Mucosa of descending colon (tissue), 3 donors: ENCODE measurements at regions not wholly inside any gene's neighbourhood (a gene's known extent, or its start where the extent isn't known, plus 50 kb on each side); places are given as distances from the start of the nearest gene placed in this dataset.

Experiments used
- ATAC-seq: fragments of 200-7000 bp; cut with Tn5 transposase; one replicate; pipeline ENCODE4 v1.9.1; 2020; ENCODE audit warnings: mild to moderate bottlenecking, moderate library complexity
- DNase-seq, 3 donors: peaks; one replicate each; pipeline ENCODE4 v3.0.0-alpha.2; 2020
- H3K36me3 ChIP-seq: fragments of 200-600 bp; one replicate; pipeline ENCODE4 v1.8.0; 2021; ENCODE audit warnings: low read depth, mild to moderate bottlenecking
- H3K4me1 ChIP-seq: fragments of 200-600 bp; one replicate; pipeline ENCODE4 v1.8.0; 2021; ENCODE audit warnings: low read depth, mild to moderate bottlenecking
- H3K4me3 ChIP-seq: fragments of 200-600 bp; one replicate; pipeline ENCODE4 v1.8.0; 2021; ENCODE audit warnings: mild to moderate bottlenecking
- H3K9me3 ChIP-seq: fragments of 200-600 bp; one replicate; pipeline ENCODE4 v1.8.0; 2021; ENCODE audit warnings: mild to moderate bottlenecking
- CTCF ChIP-seq: fragments of 200-600 bp; IDR thresholded peaks from one replicate; pipeline ENCODE4 v1.8.0; 2022; ENCODE audit warnings: antibody characterized with exemption, mild to moderate bottlenecking
- intact Hi-C, 2 donors: fragments of 100-400 bp; cut with DNase I in 1 of 2; cut with micrococcal nuclease in 1 of 2; formaldehyde crosslinking; loops; one replicate each; pipeline versions ENCODE4 v1.11.0 to v1.11.1; 2022; cut with DNase I, micrococcal nuclease
- donor health status: DM: no; HTN: no; CAD: no; lungs with moderate emphysema.
- donor health status: DM: no; HTN: no; CAD: no.
- donor health status: DM: no; HTN: yes; CAD: no.

DNA sequence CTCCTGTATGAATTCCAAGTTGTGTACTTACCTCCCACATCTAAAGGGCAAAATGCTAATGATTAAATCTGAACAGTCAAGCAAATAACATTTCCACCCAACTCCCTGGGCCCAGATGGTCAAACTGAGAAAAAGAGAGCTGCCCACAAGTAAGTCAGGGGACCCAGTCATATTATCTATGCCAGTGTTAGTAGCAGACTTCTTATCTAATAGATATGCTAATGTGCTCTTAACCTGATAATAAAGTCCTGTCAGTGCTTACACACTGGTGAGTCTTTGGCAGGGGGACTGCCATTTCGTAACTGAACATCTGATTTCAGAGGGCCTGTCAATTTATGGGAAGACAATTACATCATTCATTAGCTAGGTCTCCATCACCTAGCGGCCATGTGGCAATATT, 292.3 kb upstream of the WWC1 start:
- ATAC-seq (no peak), DNase-seq (no peak)
- Histone ChIP-seq H3K4me1 (no peaks in the 10 kb centered on the region), H3K4me3 (no peak overlapping the region), H3K36me3 (no peaks in the 10 kb centered on the region), H3K9me3 (no peaks in the 10 kb centered on the region)
- intact Hi-C loops: no loop called here
- TF ChIP-seq CTCF: no peak

GRCh38 chr5:168001318-168001717, 290.1 kb upstream of the WWC1 start:
- no peaks in the 10 kb centered on the region for H3K36me3 ChIP-seq
- no peak overlapping the region for H3K4me3 ChIP-seq
- intact Hi-C loops: no loop called here
- H3K9me3 ChIP-seq: no peaks in the 10 kb centered on the region
- no peak for TF ChIP-seq CTCF
- no peaks in the 10 kb centered on the region for H3K4me1 ChIP-seq
- ATAC-seq: no peak
- DNase-seq: no peak

- Histone ChIP-seq H3K36me3 (no peaks in the 10 kb centered on the region), H3K9me3 (no peaks in the 10 kb centered on the region), H3K4me3 (no peak overlapping the region), H3K4me1 (no peaks in the 10 kb centered on the region)
- ATAC-seq (no peak), DNase-seq (no peak)
- intact Hi-C loops: no loop called here
- no peak for TF ChIP-seq CTCF
Observed at GRCh38 chr5:168002116-168002515, 289.3 kb upstream of the WWC1 start.

DNA sequence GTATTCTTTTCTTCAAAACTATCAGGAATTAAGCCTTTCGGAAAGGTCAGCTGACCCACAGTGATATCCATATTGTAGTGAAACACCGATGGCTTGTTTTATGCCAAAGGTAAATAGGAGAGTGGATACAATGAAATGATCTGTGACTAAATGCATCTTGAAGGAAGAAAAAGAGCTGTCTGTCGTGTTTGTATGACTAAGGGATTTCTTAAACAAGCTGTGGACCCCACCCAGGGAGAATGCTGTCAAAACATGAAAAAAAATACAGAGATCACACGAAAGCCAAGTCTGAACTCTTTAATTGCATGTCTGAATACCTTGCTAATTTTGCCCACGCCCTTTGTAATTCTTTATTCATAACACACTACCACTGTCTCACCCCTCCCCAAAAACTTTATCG, 286.4 kb upstream of the WWC1 start:
- no peak for ATAC-seq
- Histone ChIP-seq H3K9me3 (no peaks in the 10 kb centered on the region), H3K4me1 (no peaks in the 10 kb centered on the region), H3K4me3 (no peak overlapping the region), H3K36me3 (no peaks in the 10 kb centered on the region)
- intact Hi-C loops: no loop called here
- TF ChIP-seq CTCF: no peak
- DNase-seq: no peak

DNA sequence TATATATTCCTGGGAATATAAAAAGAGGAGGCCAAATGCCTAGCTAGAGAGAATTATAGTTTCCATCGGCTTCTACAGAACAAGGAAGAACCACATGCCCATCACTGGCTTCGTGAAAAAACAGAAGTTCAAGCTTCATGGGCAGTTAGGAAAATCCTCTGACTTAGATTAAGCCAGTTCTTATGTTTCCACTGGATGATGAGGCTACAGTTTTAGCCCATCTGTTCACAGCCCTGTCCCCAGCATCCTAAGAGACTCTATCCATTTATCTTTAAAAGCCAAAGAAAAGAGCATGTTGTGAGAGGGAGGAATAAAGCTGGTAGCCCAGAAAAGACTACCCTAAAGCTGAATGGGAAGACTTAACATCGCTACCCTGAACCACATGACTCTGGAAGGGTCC, 285.5 kb upstream of the WWC1 start:
- Histone ChIP-seq H3K4me3 (no peak overlapping the region), H3K9me3 (no peaks in the 10 kb centered on the region), H3K36me3 (no peaks in the 10 kb centered on the region), H3K4me1 (no peaks in the 10 kb centered on the region)
- ATAC-seq (no peak), DNase-seq (no peak)
- intact Hi-C loops: no loop called here
- no peak for TF ChIP-seq CTCF

DNA sequence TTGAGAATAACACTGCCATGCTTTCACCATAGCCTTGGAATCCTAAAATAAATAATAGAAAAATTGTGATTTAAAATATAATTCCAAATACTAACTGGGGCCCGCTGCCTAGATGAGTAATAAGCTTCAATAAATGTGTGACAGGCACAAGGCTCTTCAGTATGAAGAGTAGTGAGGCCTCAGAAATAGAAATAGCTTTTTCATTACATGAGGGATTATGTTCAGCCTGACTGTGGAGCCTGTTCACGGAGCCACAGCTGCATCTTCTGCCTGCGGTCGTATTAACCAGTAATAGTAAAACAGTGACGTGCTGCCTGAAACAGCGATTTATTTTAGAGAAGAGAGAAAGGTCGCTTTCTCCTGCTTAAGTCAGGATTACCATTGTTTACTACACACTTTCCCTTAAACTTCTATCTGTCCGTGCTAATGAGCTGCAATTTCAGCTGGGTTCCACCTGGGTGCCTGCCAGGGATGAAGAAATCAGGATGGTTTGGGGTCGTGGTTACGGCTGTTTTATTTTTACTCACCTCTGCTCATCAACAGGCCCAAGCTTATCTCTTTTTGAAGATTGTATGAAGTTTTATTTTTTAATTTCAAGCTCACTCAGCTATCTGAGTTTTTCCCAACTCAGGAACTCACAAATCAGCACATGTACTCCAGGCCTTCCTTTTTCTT, 284.9 kb upstream of the WWC1 start:
- no peaks in the 10 kb centered on the region for H3K9me3 ChIP-seq
- DNase-seq (no peak), ATAC-seq (no peak)
- H3K4me1 ChIP-seq: no peaks in the 10 kb centered on the region
- H3K4me3 ChIP-seq: no peak overlapping the region
- intact Hi-C loops: no loop called here
- no peak for TF ChIP-seq CTCF
- H3K36me3 ChIP-seq: no peaks in the 10 kb centered on the region
